ENCODE measurements at regions not wholly inside any gene's neighbourhood (a gene's known extent, or its start where the extent isn't known, plus 50 kb on each side); places are given as distances from the start of the nearest gene placed in this dataset.
A peak's percentile ranks its signal among the peaks of the same experiment; 100 is the strongest.

DNA sequence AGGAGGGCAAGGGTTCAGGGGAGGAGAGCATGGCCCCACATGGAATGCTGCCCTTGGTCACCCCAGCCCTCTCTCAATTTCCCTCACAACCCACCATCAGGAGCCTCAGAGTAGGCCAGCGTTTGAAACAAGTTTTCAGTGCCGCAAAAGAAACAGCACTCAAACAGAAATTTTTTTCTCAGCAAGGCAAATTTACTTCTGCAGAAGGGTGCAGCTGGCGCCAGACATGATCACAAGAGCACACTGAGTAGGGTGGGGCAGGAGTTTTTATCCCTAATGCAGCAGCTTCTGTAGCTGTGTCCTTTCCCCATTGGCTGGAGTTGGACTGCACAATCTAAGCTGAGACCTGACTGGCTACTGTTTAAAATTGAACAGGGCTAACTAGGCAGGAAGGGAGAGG lies 287.8 kb upstream of the CDYL start:
- Histone ChIP-seq H3K9me3 (ENCODE audit: control insufficient read depth in 1 of 2, low read length in 2 of 2) (peaks cover 15 to 19% of the 10 kb centered on the region in 2 donors), H3K4me1 (ENCODE audit: control insufficient read depth in 1 of 2, insufficient read depth in 2 of 2, low read length in 2 of 2) (no peaks in the 10 kb centered on the region), H3K9ac (ENCODE audit: low read depth in 1 of 2, low read length in 2 of 2) (no peak overlapping the region), H3K27ac (ENCODE audit: low read depth, low read length) (no peak overlapping the region), H3K4me3 (ENCODE audit: low read depth in 1 of 2, low read length in 2 of 2) (peak overlapping the region in 1 of 2 donors; percentile 15), H3K36me3 (ENCODE audit: control insufficient read depth in 1 of 2, insufficient read depth in 2 of 2, low read length in 2 of 2) (no peaks in the 10 kb centered on the region), H3K27me3 (ENCODE audit: control insufficient read depth in 1 of 2, insufficient read depth in 2 of 2, low read length in 2 of 2) (no peaks in the 10 kb centered on the region)

DNA sequence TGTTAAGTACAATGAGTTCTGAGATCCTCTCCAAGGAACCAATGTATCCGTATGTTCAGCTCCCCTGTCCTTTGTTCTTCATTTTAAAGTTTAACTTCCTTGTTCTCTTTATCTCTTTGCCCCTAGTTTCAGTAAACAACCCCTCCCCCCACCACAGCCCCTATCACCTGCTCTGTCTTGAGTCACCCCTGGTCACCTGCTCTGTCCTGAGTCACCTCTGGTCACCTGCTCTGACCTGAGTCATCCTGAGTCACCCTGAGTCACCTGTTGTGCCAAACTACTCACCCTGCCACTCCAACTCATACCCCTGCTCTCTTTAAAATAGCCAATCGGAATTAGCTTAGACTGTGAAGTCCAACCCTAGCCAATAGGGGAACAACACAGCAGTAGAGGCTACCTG lies 288.7 kb upstream of the CDYL start:
- Histone ChIP-seq H3K9me3 (ENCODE audit: control insufficient read depth in 1 of 2, low read length in 2 of 2) (peaks cover 15 to 19% of the 10 kb centered on the region in 2 donors), H3K27ac (ENCODE audit: low read depth, low read length) (no peak overlapping the region), H3K4me1 (ENCODE audit: control insufficient read depth in 1 of 2, insufficient read depth in 2 of 2, low read length in 2 of 2) (no peaks in the 10 kb centered on the region), H3K36me3 (ENCODE audit: control insufficient read depth in 1 of 2, insufficient read depth in 2 of 2, low read length in 2 of 2) (no peaks in the 10 kb centered on the region), H3K9ac (ENCODE audit: low read depth in 1 of 2, low read length in 2 of 2) (no peak overlapping the region), H3K27me3 (ENCODE audit: control insufficient read depth in 1 of 2, insufficient read depth in 2 of 2, low read length in 2 of 2) (no peaks in the 10 kb centered on the region), H3K4me3 (ENCODE audit: low read depth in 1 of 2, low read length in 2 of 2) (no peak overlapping the region)

DNA sequence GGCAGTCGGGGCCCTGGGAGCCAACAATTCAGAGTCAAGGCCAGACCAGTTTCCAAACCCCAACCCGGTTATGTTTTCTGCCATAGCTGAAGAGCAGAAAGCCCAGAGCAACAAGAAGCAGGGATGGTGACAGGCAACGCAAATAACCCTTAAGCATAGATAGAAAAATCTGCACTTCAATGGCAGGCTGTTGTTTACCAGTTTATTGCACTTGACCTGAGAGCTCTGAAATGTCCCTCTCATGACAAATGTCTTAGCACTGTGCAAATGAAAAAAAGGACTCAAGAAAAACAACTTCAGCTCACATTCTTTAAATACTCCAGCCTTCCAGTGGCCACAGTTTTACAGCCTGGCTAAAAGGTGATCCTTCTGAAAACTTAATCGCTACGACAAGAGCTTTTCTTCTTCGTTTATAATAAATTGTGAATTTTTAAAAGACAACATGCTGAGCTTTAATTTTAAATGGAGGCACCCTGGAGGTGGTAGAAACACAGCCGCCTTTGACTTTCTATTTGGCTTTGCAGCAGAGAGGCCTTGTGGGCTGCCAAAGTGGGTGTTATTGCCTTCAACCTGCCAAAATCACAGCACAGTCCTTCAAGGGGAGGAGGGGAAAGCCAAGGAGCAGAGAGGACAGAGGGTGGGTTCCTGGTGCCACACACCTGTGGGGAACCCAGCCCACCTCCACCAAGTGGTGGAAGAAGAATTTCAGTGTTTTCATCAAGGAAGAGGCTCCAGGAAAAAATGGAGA lies 289.5 kb upstream of the CDYL start:
- no peaks in the 10 kb centered on the region for H3K4me1 ChIP-seq (ENCODE audit: control insufficient read depth in 1 of 2, insufficient read depth in 2 of 2, low read length in 2 of 2)
- peaks cover 15 to 19% of the 10 kb centered on the region in 2 donors for H3K9me3 ChIP-seq (ENCODE audit: control insufficient read depth in 1 of 2, low read length in 2 of 2)
- no peak overlapping the region for H3K9ac ChIP-seq (ENCODE audit: low read depth in 1 of 2, low read length in 2 of 2)
- H3K36me3 ChIP-seq (ENCODE audit: control insufficient read depth in 1 of 2, insufficient read depth in 2 of 2, low read length in 2 of 2) = no peaks in the 10 kb centered on the region
- no peak overlapping the region for H3K27ac ChIP-seq (ENCODE audit: low read depth, low read length)
- no peak overlapping the region for H3K4me3 ChIP-seq (ENCODE audit: low read depth in 1 of 2, low read length in 2 of 2)
- H3K27me3 ChIP-seq (ENCODE audit: control insufficient read depth in 1 of 2, insufficient read depth in 2 of 2, low read length in 2 of 2) = no peaks in the 10 kb centered on the region

DNA sequence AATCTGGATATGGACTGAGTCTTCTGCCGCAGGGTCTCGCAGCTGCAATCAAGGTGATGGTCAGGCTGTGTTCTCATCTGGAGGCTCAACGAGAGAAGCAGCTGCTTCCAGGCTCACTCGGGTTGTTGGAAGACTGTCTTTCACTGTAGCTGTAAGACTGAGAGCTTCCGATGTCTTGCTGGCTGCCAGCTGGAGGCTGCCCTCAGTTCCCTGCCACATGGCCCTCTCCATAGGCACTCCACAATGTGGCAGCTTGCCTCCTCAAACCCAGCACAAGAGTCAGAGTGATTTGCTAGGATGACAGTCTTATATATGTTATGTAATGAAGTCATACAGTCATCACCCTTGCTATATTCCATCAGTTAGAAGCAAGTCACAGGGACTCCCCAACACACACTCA lies 290.5 kb upstream of the CDYL start:
- Histone ChIP-seq H3K4me1 (ENCODE audit: control insufficient read depth in 1 of 2, insufficient read depth in 2 of 2, low read length in 2 of 2) (no peaks in the 10 kb centered on the region), H3K9me3 (ENCODE audit: control insufficient read depth in 1 of 2, low read length in 2 of 2) (peaks cover 15 to 19% of the 10 kb centered on the region in 2 donors), H3K27ac (ENCODE audit: low read depth, low read length) (no peak overlapping the region), H3K4me3 (ENCODE audit: low read depth in 1 of 2, low read length in 2 of 2) (no peak overlapping the region), H3K27me3 (ENCODE audit: control insufficient read depth in 1 of 2, insufficient read depth in 2 of 2, low read length in 2 of 2) (peaks cover 0 to 4% of the 10 kb centered on the region in 2 donors), H3K9ac (ENCODE audit: low read depth in 1 of 2, low read length in 2 of 2) (no peak overlapping the region), H3K36me3 (ENCODE audit: control insufficient read depth in 1 of 2, insufficient read depth in 2 of 2, low read length in 2 of 2) (no peaks in the 10 kb centered on the region)

DNA sequence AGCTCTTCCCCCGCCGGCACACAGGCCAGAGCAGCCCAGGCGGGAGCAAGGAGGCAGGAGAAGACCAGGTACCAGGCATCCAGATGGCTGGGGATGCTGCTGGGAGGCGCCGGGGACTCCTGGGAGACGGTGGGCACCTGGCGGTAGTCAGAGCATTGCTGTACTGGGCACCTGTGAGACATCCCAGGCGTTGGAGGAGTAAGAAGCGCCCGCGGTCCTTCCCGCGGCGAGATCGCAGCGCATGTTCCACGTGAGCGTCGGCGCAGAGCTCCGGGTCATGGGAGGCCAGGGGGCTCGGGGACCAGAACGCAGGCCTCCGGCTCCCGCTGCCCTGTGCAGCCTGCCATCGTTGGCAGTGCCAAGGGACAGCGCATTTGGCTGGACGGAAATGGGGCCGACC lies 293.7 kb upstream of the CDYL start:
- no peaks in the 10 kb centered on the region for H3K9me3 ChIP-seq (ENCODE audit: control insufficient read depth in 1 of 2, low read length in 2 of 2)
- no peak overlapping the region for H3K9ac ChIP-seq (ENCODE audit: low read depth in 1 of 2, low read length in 2 of 2)
- H3K4me3 ChIP-seq (ENCODE audit: low read depth in 1 of 2, low read length in 2 of 2) = no peak overlapping the region
- no peaks in the 10 kb centered on the region for H3K4me1 ChIP-seq (ENCODE audit: control insufficient read depth in 1 of 2, insufficient read depth in 2 of 2, low read length in 2 of 2)
- no peak overlapping the region for H3K27ac ChIP-seq (ENCODE audit: low read depth, low read length)
- peaks cover 0 to 4% of the 10 kb centered on the region in 2 donors for H3K27me3 ChIP-seq (ENCODE audit: control insufficient read depth in 1 of 2, insufficient read depth in 2 of 2, low read length in 2 of 2)
- H3K36me3 ChIP-seq (ENCODE audit: control insufficient read depth in 1 of 2, insufficient read depth in 2 of 2, low read length in 2 of 2) = no peaks in the 10 kb centered on the region

DNA sequence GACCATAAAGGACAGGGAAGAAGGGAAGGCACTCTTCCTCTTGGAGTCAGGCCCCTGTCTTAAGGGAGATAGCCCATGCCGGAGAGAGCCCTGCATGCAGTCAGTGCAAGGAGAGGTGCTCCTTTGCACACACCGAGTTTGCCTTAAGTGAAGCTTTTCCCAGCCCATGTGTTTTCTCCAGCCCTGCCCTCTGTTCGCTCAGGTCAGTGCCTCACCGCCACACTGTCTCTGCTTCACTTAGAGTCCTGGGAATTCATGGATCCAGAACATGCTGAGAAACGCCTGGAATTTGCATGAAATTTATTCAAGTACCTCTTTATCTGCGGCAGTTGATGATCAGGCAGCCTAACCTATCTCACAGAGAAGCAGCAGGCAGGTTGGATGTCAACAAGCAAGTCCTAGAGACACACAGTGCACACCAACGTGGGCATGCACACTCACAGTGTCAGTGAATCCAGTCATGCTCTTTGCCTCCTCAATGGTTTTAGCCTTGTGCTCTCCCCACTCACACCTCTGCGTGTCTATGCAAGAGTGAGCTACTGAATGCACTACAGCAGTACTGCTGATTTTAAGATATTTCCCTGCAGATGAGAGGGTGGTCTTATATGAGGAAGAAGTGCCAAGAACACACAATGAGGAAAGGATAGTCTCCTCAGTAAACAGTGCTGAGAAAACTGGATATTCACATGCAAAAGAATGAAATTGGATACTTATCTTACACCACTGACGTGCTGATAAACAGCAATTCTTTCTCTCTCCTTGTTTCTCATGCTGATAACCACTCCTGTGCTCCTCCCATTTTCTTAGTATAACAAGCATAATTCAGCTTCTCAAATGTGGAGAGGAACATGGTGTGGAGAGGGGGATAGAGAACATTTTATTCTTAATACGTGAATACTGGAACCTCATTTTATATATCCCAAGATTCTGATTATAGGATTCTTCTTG lies 295.1 kb upstream of the CDYL start:
- Histone ChIP-seq H3K4me1 (ENCODE audit: control insufficient read depth in 1 of 2, insufficient read depth in 2 of 2, low read length in 2 of 2) (no peaks in the 10 kb centered on the region), H3K27ac (ENCODE audit: low read depth, low read length) (no peak overlapping the region), H3K9me3 (ENCODE audit: control insufficient read depth in 1 of 2, low read length in 2 of 2) (no peaks in the 10 kb centered on the region), H3K4me3 (ENCODE audit: low read depth in 1 of 2, low read length in 2 of 2) (no peak overlapping the region), H3K36me3 (ENCODE audit: control insufficient read depth in 1 of 2, insufficient read depth in 2 of 2, low read length in 2 of 2) (no peaks in the 10 kb centered on the region), H3K27me3 (ENCODE audit: control insufficient read depth in 1 of 2, insufficient read depth in 2 of 2, low read length in 2 of 2) (peaks cover 0 to 4% of the 10 kb centered on the region in 2 donors), H3K9ac (ENCODE audit: low read depth in 1 of 2, low read length in 2 of 2) (no peak overlapping the region)

DNA sequence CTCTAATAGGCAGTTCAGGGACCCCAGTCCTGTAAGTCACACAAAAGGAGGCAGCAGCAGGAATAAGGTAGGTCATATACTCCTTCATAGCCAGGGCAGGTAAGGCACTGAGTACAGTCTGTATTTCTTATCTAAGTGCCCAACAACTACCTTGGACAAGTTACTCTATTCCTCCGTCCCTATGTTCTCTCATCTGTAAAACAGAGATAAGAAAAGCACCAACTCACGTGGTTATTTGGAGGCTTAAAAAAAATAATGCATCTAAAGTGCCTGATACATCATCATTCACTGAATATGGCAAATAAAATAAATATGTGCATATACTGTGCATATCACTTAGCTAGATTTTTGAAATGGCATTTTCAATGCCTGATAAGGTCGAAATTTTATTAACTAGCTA lies 298.1 kb upstream of the CDYL start:
- Histone ChIP-seq H3K4me3 (ENCODE audit: low read depth in 1 of 2, low read length in 2 of 2) (no peak overlapping the region), H3K27ac (ENCODE audit: low read depth, low read length) (no peak overlapping the region), H3K36me3 (ENCODE audit: control insufficient read depth in 1 of 2, insufficient read depth in 2 of 2, low read length in 2 of 2) (no peaks in the 10 kb centered on the region), H3K4me1 (ENCODE audit: control insufficient read depth in 1 of 2, insufficient read depth in 2 of 2, low read length in 2 of 2) (no peaks in the 10 kb centered on the region), H3K27me3 (ENCODE audit: control insufficient read depth in 1 of 2, insufficient read depth in 2 of 2, low read length in 2 of 2) (peaks cover 0 to 4% of the 10 kb centered on the region in 2 donors), H3K9ac (ENCODE audit: low read depth in 1 of 2, low read length in 2 of 2) (no peak overlapping the region), H3K9me3 (ENCODE audit: control insufficient read depth in 1 of 2, low read length in 2 of 2) (no peaks in the 10 kb centered on the region)

DNA sequence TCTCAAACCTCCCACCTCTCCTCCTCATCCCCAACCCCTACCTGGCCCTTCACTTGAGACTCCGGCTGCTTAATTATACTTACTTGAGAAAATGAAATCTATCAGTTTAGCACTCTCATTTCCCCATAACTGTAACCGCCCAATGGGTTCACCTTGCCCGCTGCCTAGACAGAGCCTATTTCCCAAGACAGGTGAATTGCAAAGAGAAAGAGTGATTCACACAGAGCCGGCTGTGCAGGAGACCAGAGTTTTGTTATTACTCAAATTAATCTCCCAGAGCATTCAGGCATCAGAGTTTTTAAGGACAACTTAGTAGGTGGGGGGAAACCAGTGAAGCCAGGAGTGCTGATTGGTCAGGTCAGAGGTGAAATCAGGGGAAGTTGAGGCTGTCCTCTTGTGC lies 301.4 kb upstream of the CDYL start:
- Histone ChIP-seq H3K9ac (ENCODE audit: low read depth in 1 of 2, low read length in 2 of 2) (no peak overlapping the region), H3K4me3 (ENCODE audit: low read depth in 1 of 2, low read length in 2 of 2) (no peak overlapping the region), H3K36me3 (ENCODE audit: control insufficient read depth in 1 of 2, insufficient read depth in 2 of 2, low read length in 2 of 2) (no peaks in the 10 kb centered on the region), H3K27ac (ENCODE audit: low read depth, low read length) (no peak overlapping the region), H3K27me3 (ENCODE audit: control insufficient read depth in 1 of 2, insufficient read depth in 2 of 2, low read length in 2 of 2) (no peaks in the 10 kb centered on the region), H3K9me3 (ENCODE audit: control insufficient read depth in 1 of 2, low read length in 2 of 2) (peaks cover 2 to 15% of the 10 kb centered on the region in 2 donors), H3K4me1 (ENCODE audit: control insufficient read depth in 1 of 2, insufficient read depth in 2 of 2, low read length in 2 of 2) (no peaks in the 10 kb centered on the region)

DNA sequence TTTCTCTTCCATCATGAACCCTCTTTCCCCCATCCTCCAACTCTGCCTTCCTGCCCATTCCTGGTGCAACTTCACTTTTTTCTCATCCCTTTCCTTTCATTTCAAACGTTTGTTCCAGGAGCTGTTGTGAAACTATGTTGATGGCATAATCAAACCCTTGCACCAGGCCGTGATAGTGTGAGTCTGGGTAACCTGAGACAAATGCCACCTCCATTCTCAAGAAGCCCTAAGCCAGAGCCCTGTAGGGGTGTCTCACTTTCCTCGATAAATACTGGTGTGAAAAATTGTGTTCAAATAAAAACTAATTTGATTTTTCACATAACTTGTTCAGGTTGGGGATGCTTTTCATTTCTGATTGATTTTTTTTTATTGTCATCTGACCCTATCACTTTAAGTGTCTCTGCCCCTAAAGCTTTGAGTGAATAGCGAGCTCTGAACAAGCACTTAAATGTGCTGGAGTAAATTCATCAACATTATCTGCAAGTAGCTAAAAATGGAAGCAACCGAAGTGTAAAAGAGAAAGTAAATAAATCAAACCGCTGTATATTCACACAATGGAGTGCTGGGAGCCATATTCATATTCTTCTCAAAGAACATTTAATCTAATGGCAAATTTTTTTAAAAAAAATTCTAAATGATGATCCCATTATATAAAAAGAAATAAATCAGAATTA lies 303.1 kb upstream of the CDYL start:
- no peak overlapping the region for H3K27ac ChIP-seq (ENCODE audit: low read depth, low read length)
- H3K27me3 ChIP-seq (ENCODE audit: control insufficient read depth in 1 of 2, insufficient read depth in 2 of 2, low read length in 2 of 2) = no peaks in the 10 kb centered on the region
- H3K9me3 ChIP-seq (ENCODE audit: control insufficient read depth in 1 of 2, low read length in 2 of 2) = peaks cover 2 to 15% of the 10 kb centered on the region in 2 donors
- H3K4me1 ChIP-seq (ENCODE audit: control insufficient read depth in 1 of 2, insufficient read depth in 2 of 2, low read length in 2 of 2) = no peaks in the 10 kb centered on the region
- no peak overlapping the region for H3K4me3 ChIP-seq (ENCODE audit: low read depth in 1 of 2, low read length in 2 of 2)
- H3K36me3 ChIP-seq (ENCODE audit: control insufficient read depth in 1 of 2, insufficient read depth in 2 of 2, low read length in 2 of 2) = no peaks in the 10 kb centered on the region
- no peak overlapping the region for H3K9ac ChIP-seq (ENCODE audit: low read depth in 1 of 2, low read length in 2 of 2)

DNA sequence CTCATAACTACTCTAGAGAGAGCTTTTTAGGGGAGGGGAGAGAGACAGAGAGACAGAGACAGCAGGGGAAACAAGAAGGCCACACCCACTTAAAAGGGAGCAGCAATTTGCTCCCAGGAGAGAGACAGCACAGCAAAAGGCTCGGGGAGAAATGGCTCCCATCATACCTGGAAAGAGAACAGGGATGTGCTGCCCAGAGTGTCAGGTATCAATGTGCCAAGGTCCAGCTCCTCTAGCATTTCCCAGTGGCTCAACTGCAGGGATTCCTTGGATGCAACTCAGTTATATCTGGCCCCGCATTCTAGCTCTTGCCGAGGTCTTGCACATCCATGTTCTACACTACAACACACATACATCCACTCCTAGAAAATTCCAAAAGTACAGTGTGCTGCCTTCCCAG lies 304.0 kb upstream of the CDYL start:
- no peak overlapping the region for H3K4me3 ChIP-seq (ENCODE audit: low read depth in 1 of 2, low read length in 2 of 2)
- no peaks in the 10 kb centered on the region for H3K4me1 ChIP-seq (ENCODE audit: control insufficient read depth in 1 of 2, insufficient read depth in 2 of 2, low read length in 2 of 2)
- H3K36me3 ChIP-seq (ENCODE audit: control insufficient read depth in 1 of 2, insufficient read depth in 2 of 2, low read length in 2 of 2) = no peaks in the 10 kb centered on the region
- no peak overlapping the region for H3K27ac ChIP-seq (ENCODE audit: low read depth, low read length)
- H3K27me3 ChIP-seq (ENCODE audit: control insufficient read depth in 1 of 2, insufficient read depth in 2 of 2, low read length in 2 of 2) = no peaks in the 10 kb centered on the region
- peaks cover 2 to 15% of the 10 kb centered on the region in 2 donors for H3K9me3 ChIP-seq (ENCODE audit: control insufficient read depth in 1 of 2, low read length in 2 of 2)
- H3K9ac ChIP-seq (ENCODE audit: low read depth in 1 of 2, low read length in 2 of 2) = no peak overlapping the region

Data from duodenal mucosa (tissue), 2 donors.